ENCODE measurements at regions not wholly inside any gene's neighbourhood (a gene's known extent, or its start where the extent isn't known, plus 50 kb on each side); places are given as distances from the start of the nearest gene placed in this dataset.
"Not testable (repeated sequence)": the region's sequence is repeated elsewhere in the genome, so short reads cannot be mapped to it uniquely, and the experiment has no call there.

DNA sequence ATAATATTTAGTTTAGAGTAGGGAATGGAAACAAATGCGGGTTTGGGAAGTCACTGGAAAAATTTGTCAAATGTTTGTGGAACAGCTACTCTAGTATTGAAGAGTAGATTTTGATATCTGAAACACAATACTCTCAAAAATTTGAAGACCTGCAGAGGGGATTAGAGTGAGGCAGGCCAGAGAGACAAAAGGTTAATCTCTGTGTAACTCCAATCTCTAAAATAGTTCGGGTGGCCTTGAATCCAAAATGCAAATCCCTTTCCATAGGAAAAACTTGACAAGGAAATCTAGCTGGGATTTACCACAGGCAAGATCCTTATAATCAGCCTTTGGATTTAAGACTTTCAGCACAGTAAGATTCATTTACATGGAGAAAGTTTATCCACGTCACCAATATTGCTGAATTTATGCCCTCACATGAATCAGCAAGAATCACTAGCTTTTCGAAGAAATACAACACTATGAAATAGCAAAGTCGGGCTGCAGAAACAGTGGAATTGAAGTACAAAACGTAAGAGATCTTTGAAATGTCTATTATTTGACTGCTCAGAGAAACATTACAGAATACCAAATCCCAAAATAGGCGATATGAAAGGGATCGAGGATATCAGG, 423.7 kb upstream of the ZNF804A start:
- in situ Hi-C loops (cut with HindIII; ENCODE audit: low sequenced_read_pairs), result no loop called here

DNA sequence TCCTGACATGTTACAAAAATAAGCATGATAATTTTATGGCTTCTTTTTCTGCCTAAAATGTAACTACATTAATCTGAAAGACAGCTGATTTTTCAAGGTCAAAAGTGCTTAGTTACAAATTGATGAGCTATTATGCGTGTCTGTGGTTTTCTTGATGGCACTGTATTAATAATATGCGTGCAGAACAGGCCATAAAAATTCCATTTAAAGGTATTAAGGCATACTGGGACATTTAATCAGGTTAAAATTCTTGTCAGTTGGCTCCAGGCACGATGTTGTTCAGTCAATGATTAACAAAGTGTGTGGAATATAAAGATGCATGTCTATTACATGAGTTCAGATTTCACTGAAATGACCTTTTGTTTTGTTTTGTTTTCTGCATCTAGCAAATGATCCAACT, 420.1 kb upstream of the ZNF804A start:
- in situ Hi-C loops (cut with HindIII; ENCODE audit: low sequenced_read_pairs), result no loop called here

DNA sequence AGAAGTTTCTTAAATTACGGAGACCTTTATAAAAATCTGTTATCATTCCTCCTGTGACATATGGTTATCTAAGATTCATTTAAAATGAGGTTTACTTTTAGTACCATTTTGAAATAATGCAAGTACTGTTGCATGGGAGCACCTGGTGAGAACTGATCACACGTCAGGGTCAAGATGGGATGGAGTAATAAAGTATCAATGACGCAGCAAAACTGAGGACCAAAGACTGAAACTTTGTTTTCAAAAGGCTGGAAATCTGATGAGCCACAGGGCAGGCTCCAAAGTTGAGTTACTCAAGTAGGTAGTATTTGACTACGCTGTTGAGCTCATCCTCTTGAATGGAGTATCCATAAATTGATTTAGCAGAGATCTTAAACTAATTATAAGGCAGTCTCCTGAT, 411.9 kb upstream of the ZNF804A start:
- in situ Hi-C loops (cut with HindIII; ENCODE audit: low sequenced_read_pairs), result no loop called here

DNA sequence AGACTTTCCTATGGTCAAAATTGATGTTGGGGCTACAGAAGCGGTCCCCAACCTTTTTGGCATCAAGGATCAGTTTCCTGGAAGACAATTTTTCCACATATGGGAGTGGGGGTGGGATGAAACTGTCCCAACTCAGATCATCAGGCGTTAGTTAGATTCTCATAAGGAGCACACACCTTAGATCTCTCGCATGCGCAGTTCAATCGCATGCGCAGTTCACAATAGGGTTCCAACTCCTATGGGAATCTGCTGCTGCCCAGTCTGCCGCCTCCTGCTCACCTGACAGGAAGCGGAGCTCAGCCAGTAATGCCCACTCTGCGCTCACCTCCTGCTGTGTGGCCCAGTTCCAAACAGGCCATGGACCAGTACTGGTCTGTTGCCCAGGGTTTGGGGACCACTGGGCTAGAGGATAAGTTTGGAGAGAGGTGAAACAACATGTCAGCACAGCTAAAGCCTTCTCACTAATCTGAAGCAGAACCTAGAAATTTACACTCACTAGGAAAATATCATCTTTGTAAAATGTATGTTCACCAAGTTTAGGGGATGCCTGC, 410.8 kb upstream of the ZNF804A start:
- in situ Hi-C loops (cut with HindIII; ENCODE audit: low sequenced_read_pairs), result no loop called here

DNA sequence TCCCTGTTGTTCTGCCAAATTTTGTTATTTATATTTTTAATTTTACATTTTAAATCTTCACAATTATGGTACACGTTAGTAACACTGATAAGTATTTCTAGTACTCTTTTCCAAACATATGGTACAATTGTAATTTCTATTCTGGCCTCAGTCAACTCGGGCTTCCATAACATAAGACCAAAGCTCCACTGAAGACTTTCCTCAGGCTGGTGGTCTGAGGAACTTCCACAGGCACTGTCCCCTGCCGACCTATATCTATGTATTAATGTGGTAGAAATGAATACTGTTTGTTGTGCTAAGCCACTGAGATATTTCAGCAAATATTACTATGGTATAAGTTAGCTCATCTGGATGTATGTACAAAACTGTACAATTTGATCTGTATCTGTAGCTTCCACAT, 407.6 kb upstream of the ZNF804A start:
- in situ Hi-C loops (cut with HindIII; ENCODE audit: low sequenced_read_pairs), result no loop called here

DNA sequence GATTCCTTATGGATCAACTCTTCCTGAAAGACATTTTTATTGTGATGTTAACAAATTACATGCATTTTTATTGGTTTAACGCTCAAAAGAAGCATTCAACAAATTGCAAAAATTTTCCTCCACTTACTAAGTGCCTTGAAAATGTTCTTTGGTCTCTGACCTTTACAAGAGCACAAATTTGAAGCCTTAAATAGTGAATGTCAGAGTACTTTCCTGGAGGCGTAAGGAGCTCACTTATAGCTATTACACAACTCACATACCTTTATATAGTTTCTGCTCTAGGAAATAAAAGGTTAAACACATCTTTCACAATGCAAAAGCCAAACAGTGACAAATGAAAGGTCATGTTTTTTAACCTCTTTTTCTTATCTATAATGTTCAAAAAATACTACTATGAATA, 405.7 kb upstream of the ZNF804A start:
- in situ Hi-C loops (cut with HindIII; ENCODE audit: low sequenced_read_pairs), result no loop called here

DNA sequence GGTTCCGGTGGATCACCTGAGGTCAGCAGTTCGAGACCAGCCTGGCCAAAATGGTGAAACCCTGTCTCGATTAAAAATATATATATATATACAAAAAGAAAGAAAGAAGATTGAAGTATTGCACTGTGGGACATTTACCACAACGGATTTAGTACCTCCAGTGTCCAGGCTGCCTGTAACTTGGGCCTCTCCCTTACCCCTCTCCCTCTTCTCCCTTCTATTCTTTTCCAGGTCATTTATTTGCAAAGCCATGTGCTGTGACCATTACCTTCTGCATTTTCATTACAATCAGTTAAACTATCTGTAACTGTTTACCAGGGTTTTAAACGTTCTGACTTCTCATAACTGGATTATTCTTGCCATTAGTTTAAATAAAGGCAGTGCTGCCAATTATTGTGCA, 400.9 kb upstream of the ZNF804A start:
- in situ Hi-C loops (cut with HindIII; ENCODE audit: low sequenced_read_pairs), result no loop called here

DNA sequence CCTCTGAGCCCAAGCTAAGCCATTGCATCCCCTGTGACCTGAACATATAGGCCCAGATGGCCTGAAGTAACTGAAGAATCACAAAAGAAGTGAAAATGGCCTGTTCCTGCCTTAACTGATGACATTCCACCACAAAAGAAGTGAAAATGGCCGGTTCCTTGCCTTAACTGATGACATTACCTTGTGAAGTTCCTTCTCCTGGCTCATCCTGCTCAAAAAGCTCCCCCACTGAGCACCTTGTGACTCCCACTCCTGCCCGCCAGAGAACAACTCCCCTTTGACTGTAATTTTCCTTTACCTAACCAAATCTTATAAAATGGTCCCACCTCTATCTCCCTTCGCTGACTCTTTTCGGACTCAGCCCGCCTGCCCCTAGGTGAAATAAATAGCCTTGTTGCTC, 399.5 kb upstream of the ZNF804A start:
- in situ Hi-C loops (cut with HindIII; ENCODE audit: low sequenced_read_pairs), result not testable (repeated sequence)

DNA sequence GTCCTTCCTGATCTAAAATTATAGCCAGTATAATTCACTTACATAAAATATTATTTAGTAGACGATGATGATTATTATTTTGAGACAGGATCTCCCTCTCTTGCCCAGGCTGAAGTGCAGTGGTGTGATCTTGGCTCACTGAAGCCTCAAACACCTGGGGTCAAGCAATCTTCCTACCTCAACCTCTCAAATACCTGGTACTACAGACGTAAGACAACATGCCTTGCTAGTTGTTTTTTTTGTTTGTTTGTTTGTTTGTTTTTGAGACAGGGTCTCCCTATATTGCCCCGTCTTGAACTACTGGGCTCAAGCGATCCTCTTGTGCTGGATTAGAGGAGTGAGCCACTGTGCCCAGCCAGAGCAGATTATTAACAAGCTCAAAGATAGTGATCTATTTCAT, 399.1 kb upstream of the ZNF804A start:
- in situ Hi-C loops (cut with HindIII; ENCODE audit: low sequenced_read_pairs), result no loop called here

DNA sequence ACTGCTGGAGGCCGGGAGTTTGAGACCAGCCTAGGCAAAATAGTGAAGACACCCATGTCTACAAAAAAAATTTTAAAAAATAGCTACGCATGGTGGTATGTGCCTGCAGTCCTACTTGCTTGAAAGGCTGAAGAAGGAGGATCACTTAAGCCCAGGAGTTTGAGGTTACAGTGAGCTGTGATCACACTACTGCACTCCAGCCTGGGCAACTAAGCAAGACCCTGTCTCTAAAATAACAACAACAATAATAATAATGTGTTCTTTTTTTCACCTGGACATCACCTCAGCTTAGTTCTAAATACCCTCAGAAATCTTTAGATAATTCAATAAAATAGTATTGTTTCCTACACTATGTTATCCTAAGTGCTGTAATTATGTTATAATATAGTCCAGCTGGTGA, 397.1 kb upstream of the ZNF804A start:
- in situ Hi-C loops (cut with HindIII; ENCODE audit: low sequenced_read_pairs), result no loop called here

DNA sequence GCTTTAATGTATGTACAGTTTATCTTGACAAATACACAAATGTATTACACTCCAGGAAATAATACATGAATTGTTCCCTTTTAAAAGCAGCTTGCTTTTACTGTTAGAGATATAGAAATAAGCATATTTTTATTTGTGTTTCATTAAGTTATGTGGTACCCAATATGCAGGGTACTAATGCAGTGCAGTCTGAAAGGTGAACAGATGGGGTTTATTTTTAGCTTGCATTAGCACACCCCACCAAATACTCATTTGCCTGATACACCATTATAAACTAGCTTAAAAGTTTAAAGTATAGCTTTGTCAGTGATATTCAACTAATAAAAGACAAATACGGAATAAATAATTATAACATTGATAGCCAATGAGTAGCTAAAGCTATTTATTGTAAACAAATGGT, 394.7 kb upstream of the ZNF804A start:
- in situ Hi-C loops (cut with HindIII; ENCODE audit: low sequenced_read_pairs), result no loop called here

DNA sequence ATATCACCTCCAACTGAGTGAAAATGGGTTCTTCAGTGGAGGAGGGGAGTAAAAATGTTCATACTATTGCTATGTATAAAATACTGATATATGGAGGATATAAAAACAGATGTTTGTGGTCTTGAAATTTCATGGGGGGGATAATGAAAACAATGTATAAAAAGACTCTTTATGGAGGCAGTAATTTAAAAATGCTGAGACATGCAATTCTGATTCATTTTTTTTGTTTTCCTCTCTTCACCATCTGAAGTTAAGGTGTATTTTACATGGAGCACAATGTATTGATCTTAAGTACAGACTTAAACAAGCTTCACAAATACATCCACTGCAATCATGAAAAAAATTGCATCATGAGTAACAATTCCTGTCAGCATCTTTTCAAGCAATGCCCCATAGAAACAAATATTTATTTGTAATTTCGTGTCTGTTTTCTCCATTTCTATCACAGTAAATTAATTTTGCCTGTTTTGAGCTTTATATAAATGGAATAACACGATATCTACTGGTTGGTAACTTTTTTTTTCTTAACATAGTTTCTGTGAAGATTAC, 393.2 kb upstream of the ZNF804A start:
- in situ Hi-C loops (cut with HindIII; ENCODE audit: low sequenced_read_pairs), result no loop called here

DNA sequence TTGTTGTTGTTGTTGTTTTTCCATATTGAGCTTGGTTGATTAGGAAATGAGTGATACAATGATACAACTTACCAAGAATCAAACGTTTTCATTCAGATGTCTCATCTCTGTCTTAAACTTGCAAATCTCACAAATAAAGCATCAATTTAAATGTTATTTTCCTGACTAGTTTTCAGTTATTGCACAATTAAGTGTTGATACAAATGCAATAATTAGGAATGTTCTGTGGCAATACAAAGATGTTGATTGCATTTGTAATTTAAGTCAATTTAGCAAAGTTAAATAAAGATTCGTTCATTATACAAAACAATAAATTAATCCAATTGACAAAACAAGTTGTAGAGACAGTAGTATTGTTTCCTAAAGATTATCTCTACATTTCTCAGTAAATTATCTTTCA, 392.3 kb upstream of the ZNF804A start:
- in situ Hi-C loops (cut with HindIII; ENCODE audit: low sequenced_read_pairs), result no loop called here

DNA sequence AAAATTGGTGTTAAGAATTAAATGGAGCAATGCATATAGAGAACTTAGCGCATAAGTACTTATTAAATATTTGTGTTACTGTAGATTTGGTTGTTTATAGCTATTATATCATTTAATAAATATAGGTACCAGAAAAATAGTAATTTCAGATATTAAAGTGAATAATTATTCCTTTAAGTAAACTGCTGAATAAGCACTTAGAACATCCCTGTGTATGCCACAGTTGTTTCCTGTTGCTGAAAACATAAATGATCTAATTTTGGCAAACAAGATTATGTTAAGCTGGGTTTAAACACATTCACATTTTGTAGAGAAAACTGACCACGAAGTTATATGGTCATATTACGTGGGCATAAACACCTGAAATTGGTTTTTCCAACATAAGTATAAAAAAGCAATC, 388.0 kb upstream of the ZNF804A start:
- in situ Hi-C loops (cut with HindIII; ENCODE audit: low sequenced_read_pairs), result no loop called here

DNA sequence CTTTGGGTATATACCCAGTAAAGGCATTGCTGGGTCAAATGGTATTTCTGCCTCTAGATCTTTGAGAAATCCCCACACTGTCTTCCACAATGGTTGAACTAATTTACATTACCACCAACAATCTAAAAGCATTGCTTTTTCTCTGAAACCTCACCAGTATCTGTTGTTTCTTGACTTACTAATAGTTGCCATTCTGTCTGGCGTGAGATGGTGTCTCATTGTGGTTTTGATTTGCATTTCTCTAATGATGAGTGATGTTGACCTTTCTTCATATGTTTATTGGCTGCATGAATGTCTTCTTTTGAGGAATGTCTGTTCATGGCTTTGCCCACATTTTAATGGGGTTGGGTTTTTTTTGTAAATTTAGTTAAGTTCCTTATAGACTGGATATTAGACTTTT, 382.6 kb upstream of the ZNF804A start:
- in situ Hi-C loops (cut with HindIII; ENCODE audit: low sequenced_read_pairs), result no loop called here

DNA sequence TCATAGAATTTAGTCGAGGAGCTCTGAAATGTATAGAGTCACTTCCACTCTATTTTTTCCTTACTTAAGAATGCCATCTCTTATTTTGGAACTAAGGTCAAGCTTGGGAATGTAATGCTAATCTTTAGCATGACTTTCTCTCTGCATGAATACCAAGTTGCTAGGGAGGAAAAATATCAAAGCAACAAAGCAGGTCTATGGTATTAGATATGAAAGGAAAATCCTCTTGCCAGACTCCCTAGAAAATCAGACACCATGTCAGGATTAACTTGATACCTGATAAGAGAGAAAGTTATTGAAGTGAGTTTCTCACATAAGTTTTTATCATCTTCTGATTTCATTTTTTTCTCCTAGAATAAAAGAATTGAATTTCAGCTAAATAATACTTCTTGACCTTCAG, 341.7 kb upstream of the ZNF804A start:
- in situ Hi-C loops (cut with HindIII; ENCODE audit: low sequenced_read_pairs), result no loop called here

DNA sequence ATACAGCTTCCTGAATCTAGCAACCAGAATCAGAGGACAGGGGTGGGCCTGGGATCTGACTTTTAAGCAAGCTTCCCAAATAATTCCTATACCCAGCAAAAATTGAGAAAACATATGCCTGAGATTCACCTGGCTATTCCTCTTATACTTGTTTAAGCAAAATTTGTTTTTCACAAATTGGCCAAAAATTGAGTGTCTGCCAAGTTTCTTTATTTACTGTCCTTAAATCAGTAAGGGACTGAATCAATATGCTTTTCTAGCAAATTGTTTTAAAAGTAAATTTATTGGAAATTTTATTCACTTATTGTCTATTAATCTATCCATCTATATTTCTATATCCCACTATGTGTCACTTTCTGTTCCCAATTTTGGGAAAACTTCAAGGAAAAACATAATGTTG, 337.0 kb upstream of the ZNF804A start:
- in situ Hi-C loops (cut with HindIII; ENCODE audit: low sequenced_read_pairs), result no loop called here

DNA sequence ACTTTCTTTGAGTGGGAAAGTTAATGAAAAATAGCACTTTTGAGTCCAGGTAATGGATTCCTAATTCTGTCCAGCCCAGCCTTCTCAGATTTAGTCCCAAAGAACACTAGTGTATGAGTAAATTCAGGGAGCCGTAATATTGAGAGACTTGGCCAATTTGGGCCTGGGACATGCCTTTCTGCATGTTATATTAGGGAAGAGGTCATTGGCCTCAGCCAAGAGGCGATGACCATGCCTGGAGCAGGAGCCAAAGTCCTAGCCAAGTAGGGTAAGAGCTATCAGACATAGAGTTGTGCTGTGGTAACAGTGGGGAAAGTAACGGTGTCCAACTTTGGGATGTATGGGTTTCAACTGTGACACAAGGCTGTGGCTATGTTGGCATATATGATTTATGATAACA, 336.5 kb upstream of the ZNF804A start:
- in situ Hi-C loops (cut with HindIII; ENCODE audit: low sequenced_read_pairs), result no loop called here

DNA sequence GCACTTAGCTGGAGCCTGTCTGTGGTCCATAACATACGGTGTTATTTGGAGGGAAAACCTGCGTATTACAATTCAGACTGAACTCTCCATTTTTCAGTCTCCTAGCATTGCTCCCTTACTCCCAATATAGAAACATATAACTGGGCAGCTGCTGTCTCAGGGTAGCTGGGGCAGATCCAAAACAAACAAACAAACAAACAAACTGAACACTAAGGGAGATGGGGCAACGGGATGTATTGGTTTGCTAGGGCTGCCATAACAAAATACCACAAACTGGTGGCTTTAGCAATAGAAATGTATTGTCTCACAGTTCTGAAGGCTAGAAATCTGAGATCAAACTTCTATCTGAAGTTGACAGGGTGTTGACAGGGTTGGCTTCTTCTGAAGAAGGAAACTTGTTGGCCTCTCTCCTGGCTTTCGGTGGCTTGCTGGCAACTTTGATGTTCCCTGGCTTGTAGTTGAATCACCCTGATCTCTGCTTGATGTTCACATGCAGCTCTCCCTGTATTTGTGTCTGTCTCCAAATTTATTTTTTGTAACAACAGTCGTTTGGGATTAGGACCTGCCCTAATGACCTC, 329.3 kb upstream of the ZNF804A start:
- in situ Hi-C loops (cut with HindIII; ENCODE audit: low sequenced_read_pairs), result no loop called here

DNA sequence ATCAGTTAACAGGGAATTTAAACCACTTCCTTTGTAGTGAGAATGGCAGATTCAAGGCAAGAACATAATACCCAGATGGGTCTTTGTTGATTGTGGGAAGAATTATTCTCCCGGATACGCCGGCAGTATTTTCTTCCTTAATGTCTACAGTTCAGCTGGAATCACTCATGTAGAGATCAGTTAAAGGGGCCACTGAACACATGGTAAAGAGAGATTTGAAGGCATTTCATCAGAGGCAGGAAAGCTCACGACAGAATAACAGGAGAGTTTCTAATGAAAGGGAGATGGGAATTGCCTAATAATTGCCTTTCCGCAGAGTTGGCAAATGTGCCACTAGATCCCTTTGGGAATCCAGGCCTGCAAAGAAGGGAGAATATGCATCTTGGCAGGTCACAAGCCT, 327.7 kb upstream of the ZNF804A start:
- in situ Hi-C loops (cut with HindIII; ENCODE audit: low sequenced_read_pairs), result no loop called here

DNA sequence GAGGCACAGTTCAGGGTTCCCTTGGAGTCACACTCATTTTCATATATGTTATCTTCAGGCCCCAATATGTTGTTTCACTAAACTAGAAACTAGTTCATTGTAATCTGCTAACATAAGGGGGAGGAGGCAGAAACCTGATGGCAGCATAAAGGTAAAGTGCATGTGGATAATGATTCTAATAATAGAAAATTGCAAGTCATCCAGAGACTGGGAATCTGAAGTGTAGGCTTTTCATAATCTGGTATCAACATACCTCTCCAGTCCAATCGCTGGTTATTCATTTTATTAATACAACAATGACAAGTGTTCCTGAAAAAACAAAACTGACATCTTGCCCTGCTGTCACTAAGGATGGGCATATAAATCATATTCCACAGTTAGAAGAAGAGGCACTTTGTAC, 326.3 kb upstream of the ZNF804A start:
- in situ Hi-C loops (cut with HindIII; ENCODE audit: low sequenced_read_pairs), result no loop called here

DNA sequence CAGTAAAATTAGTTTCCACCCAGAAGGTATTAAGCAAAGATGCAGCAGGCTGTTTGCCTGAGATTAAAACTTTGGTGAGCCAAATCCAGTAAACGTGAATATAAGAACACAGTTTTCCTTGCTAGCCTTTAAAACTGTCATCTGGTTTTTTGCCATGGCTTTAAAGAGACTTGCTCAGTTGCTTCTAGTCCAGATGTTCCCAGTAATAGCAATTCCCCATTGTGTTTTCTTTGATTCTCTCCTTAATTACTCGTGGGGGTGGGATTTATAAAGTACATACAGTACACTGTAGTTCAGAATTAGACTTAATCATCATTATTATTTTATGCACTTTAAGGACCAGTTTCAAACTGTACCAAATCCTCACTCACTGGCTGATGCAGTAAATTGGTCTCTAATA, 303.5 kb upstream of the ZNF804A start:
- in situ Hi-C loops (cut with HindIII; ENCODE audit: low sequenced_read_pairs), result no loop called here

DNA sequence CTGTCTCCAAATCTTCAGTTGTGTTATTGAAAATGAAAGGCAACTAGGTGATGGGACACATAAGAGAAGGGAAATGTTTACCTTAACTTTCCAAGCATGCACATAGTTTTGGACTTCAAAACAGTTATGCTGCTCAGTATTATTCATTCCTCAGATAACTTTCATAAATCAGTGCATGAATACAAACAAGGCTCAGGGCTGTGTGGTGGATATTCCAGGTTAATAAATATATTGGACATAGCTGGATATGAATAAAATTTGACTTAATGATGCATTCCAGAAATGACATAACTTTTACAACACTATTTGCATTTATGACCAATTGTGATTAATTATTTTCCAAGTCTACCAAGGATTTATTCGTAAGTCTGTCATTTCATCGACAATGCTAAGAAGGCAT, 301.2 kb upstream of the ZNF804A start:
- in situ Hi-C loops (cut with HindIII; ENCODE audit: low sequenced_read_pairs), result no loop called here

Measured in DLD1 (cell line).